ENCODE measurements at regions not wholly inside any gene's neighbourhood (a gene's known extent, or its start where the extent isn't known, plus 50 kb on each side); places are given as distances from the start of the nearest gene placed in this dataset.

- peak in 2 of 56 donors; percentile 2 to 6 for DNase-seq
Measured at GRCh38 chr2:206368484-206368883, 74.8 kb upstream of the ADAM23 start.

GRCh38 chr2:206368933-206369569, 74.3 kb upstream of the ADAM23 start:
- peak in 24 of 56 donors; percentile 0 to 39 (median 6) for DNase-seq

DNA sequence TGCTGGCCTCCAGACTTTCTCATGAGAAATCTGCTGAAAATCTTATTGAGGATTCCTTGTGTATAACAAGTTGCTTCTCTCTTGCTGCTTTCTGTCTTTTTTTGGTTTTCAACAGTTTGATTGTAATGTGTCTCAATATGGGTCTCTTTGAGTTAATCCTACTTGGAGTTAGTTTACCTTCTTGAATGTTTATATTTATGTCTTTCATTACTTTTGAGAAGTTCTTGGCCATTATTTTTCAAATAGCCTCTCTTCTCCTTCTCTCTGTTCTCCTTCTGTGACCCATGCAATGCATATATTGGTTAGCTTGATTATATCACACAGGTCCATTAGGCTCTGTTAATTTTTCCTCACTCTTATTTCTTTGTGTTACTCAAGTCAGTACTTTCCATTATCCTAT, 67.4 kb upstream of the ADAM23 start:
- DNase-seq: no peak

GRCh38 chr2:206378835-206379234, 64.5 kb upstream of the ADAM23 start:
- no peak for DNase-seq

DNA sequence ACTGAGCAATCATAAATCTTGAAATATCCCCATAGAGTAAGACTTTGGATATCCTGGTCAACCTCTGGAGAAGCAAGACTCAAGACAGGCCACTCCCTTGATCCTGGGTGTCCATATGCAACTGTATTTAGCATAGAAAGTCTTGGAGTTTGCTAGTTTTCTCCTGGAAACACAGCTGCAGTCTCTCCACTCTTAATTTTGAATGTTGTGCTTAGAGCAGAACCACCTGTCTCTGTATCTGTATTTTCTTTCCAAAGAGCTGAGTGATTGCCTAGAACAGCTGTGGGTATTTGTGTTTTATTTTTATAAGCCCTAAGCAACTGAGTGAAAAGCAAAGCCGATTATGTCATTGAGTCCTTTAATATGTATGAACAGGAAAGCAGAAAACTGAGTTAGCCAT, 64.1 kb upstream of the ADAM23 start:
- DNase-seq: no peak

DNA sequence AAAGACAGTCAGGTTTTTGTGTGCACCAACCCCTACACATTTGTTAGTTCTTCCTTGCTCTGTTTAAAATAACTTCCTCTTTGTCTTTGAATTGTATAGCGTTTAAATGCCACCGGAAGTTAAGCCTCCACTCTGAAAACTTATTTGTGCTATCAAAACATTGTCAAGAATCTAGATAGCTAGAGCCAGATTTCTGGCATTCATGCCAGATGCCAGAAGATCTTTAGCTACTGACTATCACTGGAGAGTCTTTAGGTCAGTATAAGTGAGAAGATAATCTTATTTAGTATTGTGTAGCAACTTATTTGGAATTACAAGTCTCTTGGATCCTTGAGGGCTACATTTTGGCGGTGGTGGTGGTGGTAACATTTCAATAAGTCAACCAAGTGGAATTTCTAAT, 63.4 kb upstream of the ADAM23 start:
- DNase-seq: no peak

DNA sequence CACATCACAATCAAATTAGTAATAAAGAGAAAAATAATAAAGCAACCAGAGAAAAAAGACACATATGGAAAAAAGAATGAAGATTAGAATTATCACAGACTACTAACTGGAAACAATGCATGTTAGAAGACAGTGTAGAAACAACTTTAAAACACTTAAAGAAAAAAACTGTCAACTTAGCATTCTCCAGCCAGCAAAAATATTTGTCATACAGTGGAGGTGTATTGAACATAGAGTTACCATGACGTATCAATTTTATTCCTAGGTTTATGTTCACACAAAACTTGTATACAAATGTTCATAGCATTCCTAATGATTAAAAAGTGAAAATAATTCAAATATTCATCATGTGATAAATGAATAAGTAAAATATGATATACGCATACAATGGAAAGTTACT, 61.5 kb upstream of the ADAM23 start:
- no peak for DNase-seq

GRCh38 chr2:206383669-206384068, 59.7 kb upstream of the ADAM23 start:
- DNase-seq: no peak

DNA sequence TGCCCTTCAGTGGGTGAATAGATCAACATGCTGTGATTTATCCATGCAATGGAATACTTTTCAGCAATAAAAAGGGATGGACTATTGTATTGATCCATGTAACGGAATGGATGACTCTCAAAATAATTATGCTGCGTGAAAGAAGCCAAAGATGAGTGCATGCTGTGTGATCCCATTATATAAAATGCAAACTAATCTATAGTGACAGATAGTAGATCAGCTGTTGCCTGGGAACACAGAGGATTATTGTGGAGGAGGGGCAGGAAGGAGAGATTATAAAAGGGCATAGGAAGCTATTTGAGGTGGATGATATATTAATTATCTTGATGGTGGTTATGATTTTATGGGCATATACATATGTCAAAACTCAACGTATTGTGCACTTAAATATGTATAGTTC, 55.5 kb upstream of the ADAM23 start:
- no peak for DNase-seq

DNA sequence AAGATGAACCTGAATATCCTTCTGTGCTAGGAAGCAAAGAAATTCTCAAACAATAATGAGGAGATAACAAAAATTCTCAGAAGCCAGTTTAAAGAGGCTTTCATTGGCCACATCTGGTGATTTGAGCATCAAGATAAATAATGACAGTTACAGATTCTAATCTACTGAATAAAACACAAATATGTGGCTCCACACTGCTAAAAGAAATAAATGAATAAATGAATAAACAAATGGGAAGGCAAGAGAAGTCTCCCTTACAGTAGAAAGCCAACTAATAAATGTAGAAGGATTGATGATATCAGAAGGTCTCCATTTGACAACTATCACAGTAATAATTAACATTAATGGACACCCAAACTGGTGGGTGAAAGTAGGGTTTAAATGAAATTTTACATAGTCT, 54.6 kb upstream of the ADAM23 start:
- no peak for DNase-seq

GRCh38 chr2:206389164-206389563, 54.2 kb upstream of the ADAM23 start:
- DNase-seq: no peak

- DNase-seq: no peak
Measured at GRCh38 chr2:206390181-206390580, 53.2 kb upstream of the ADAM23 start.

DNA sequence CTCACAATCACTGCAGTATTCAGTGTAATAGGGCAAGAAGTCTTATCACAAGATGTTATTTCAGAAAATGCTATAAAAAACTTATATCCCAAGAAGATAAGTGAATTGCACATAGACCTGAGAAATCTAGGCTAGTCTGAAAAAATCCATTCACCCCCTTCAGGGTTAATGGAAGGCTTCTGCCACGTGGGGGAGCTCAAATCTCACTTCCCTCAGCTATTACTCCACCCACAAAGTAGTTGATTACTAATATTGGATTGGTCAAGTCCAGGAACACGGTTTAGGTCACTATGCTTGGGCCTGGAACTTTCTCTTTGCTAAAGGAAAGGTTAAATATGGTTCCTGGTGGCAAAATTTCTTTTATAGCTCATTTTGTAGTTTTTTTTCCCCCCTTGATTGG, 51.2 kb upstream of the ADAM23 start:
- peak in 7 of 56 donors; percentile 0 to 4 (median 2) for DNase-seq
